VCaP (cell line): ENCODE measurements at regions not wholly inside any gene's neighbourhood (a gene's known extent, or its start where the extent isn't known, plus 50 kb on each side); places are given as distances from the start of the nearest gene placed in this dataset.

Source experiments
- H3K27ac ChIP-seq: fragments of 450-650 bp; 2 replicates; pipeline ENCODE4 v1.5.1; 2017
- CTCF ChIP-seq: fragments of 450-650 bp; conservative IDR thresholded peaks from 2 replicates; pipeline ENCODE4 v1.5.1; 2017; ENCODE audit warnings: mild to moderate bottlenecking, moderate library complexity

DNA sequence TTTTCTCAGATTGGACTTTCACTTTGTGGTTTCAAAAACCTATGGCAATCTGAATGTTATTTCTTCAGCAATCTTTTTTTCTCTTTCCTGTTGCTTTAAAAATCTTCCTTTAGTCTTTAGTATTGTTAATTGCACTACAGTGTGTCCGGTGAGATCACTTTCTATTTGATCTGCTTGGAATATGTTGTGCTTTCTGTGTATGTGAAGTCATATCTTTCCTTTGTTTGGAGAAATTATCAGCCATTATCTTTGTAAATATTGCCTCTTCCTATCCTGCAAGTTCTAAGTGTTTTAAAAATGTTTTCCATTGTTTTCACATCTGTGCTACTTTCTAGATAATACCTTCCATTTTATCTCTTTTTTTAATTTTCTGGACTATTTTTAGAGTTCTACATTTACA is 171.4 kb upstream of the PRSS16 start:
- H3K27ac ChIP-seq: peak overlapping the region; percentile 94
- TF ChIP-seq CTCF: no peak

DNA sequence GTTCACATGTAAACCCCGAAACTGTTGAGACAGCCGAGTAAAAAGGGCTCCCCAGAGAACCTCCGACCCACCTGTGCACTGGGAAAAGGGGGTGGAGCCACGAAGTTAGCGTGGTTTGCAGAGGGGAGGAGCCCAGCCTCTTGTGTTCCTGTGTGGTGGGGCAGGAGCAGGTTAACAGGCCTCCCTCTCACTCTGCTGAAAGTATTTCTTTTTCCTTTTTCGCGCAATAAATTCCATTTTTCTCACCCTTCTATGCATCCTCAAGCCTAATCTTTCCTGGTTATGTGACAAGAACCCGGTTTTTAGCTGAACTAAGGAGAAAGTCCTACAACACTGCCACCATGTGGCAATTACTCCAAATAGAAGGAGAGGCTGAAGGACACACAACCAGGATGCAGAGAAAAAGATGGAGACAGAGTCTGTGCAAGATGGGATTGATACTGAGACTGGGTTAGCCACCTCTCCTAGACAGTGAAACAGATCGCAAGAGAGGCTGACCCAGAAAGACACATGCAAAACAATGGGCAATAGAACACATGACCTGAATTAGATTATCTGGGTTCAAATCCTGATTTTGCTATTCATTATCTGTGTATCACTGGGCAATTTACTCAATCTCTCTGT is 168.7 kb upstream of the PRSS16 start:
- peak overlapping the region; percentile 94 for H3K27ac ChIP-seq
- TF ChIP-seq CTCF: peak; percentile 89

DNA sequence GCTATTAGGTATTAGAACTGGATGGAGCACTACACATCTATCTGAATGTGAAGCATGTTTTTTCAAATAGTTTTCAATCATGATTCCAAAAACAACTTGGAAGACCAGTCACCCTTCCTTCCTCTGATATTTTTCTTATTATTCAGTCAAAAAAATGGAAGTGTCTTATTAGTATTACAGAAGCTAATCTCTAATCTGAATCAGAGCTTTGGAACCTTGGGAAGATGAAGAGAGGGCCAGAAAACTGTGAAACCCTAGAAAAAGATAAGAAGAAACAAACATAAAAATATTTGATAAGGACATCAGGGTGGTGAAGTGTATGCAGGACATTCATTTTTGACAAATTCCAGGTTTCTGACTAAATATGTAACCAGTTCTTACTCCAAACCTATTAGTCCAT is 166.3 kb upstream of the PRSS16 start:
- no peak for TF ChIP-seq CTCF
- H3K27ac ChIP-seq: no peak overlapping the region

GRCh38 chr6:27081931-27082330 is 165.6 kb upstream of the PRSS16 start:
- no peak overlapping the region for H3K27ac ChIP-seq
- no peak for TF ChIP-seq CTCF

DNA sequence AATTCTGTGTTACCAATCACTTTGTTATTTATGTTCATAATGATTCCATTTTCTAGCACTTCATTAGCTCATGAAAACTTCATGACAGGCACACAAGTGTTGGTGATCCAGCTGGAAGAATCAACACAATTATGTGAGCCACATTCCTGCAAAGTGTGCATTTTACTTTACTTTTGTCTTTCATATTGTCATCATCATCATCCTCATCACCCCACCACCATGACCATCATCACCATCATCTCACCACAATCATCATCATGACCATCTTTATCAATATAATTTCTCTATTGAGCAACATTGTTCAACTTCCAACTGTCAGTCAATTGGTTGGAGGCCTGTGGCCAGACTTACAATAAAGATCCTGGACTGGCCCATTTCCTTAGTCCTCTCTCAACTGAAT is 159.4 kb upstream of the PRSS16 start:
- H3K27ac ChIP-seq: no peak overlapping the region
- TF ChIP-seq CTCF: no peak

- H3K27ac ChIP-seq: no peak overlapping the region
Observed at GRCh38 chr6:27091661-27092315, 155.7 kb upstream of the PRSS16 start.

DNA sequence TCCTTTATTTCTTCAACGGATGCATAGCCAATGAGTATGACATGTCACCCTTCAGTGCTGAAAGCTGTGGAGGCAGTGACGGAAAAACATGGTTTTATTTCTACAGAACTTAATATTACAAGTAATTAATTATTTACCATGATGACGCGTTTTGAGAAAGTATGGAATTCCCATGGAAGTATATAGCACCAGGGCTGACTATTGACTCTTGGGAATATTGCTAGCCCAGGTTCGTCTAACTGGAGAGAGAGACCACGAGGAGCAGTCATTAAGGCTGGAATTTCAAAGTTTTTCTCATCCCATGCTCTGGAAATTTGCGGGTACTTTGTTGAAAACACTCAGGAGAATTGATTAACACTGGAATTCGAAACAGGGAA is 155.2 kb upstream of the PRSS16 start:
- no peak overlapping the region for H3K27ac ChIP-seq
- TF ChIP-seq CTCF: no peak

More at GRCh38 chr6:27091661-27092315, 155.7 kb upstream of the PRSS16 start:
- TF ChIP-seq CTCF: no peak
